Right lobe of liver (tissue), 6 donors: ENCODE measurements at regions not wholly inside any gene's neighbourhood (a gene's known extent, or its start where the extent isn't known, plus 50 kb on each side); places are given as distances from the start of the nearest gene placed in this dataset.

Source experiments
- ATAC-seq, 4 donors: fragments of 200-7000 bp; cut with Tn5 transposase; one replicate each; pipeline ENCODE4 v1.9.1; 2020; ENCODE audit warnings: mild to moderate bottlenecking in 4 of 4, moderate library complexity in 4 of 4
- DNase-seq, 3 donors: peaks; one replicate each; pipeline ENCODE4 v3.0.0-alpha.2; 2020
- H3K27ac ChIP-seq, 3 donors: fragments of 200-600 bp; one replicate each; pipeline ENCODE4 v1.8.0; 2022
- H3K27me3 ChIP-seq, 2 donors: fragments of 200-600 bp; one replicate each; pipeline ENCODE4 v1.8.0; 2022
- H3K36me3 ChIP-seq, 4 donors: fragments of 200-600 bp; sonication (generic) in 1 of 4; one replicate each; pipeline versions ENCODE4 v1.5.1 to v1.8.0; 2017 to 2022; ENCODE audit warnings: control low read depth in 1 of 4
- H3K4me1 ChIP-seq, 4 donors: fragments of 200-600 bp; sonication (generic) in 1 of 4; one replicate each; pipeline versions ENCODE4 v1.5.1 to v1.8.0; 2017 to 2022; ENCODE audit warnings: control low read depth in 1 of 4
- H3K4me3 ChIP-seq, 3 donors: fragments of 200-600 bp; one replicate each; pipeline ENCODE4 v1.8.0; 2022
- H3K9me3 ChIP-seq, 4 donors: fragments of 200-600 bp; sonication (generic) in 1 of 4; one replicate each; pipeline versions ENCODE4 v1.5.1 to v1.8.0; 2017 to 2022; ENCODE audit warnings: control low read depth in 1 of 4
- CTCF ChIP-seq, 4 donors: fragments of 200-600 bp in 3 of 4; fragments of 450-650 bp in 1 of 4; IDR thresholded peaks; one replicate each; pipeline versions ENCODE4 v1.5.1 to v1.8.0; 2016 to 2022; ENCODE audit warnings: antibody characterized with exemption in 4 of 4, mild to moderate bottlenecking in 2 of 4
- POLR2A ChIP-seq: fragments of 450-650 bp; IDR thresholded peaks from one replicate; pipeline ENCODE4 v1.6.1; 2017; ENCODE audit warnings: antibody characterized with exemption, mild to moderate bottlenecking
- WGBS: methylation state at CpG from one replicate; pipeline ENCODE4 v1.1.6; 2018; ENCODE audit warnings: low coverage, low lambda C conversion rate; ENCODE audit not compliant: insufficient coverage; ENCODE audit errors: missing lambda C conversion rate; 5-methylcytosine and 5-hydroxymethylcytosine counted together
- intact Hi-C, 2 donors: fragments of 100-400 bp; cut with DNase I; formaldehyde crosslinking; loops; one replicate each; pipeline versions ENCODE4 v1.11.2 to v1.14.1; 2022
- donor health status: DM: no; HTN: yes; CAD: no.
- donor health status: DM: no; HTN: no; CAD: no.
- donor health status: DM: no; HTN: no; CAD: no.
- donor health status: DM: no; HTN: yes; CAD: no.
- donor health status: DM: no; HTN: yes; CAD: no.

GRCh38 chr1:72885841-72886240 lies 603.5 kb upstream of the NEGR1 start:
- DNase-seq (no peak), ATAC-seq (no peak)
- Histone ChIP-seq H3K9me3 (no peaks in the 10 kb centered on the region), H3K27ac (no peak overlapping the region), H3K4me3 (no peak overlapping the region), H3K4me1 (no peaks in the 10 kb centered on the region), H3K36me3 (no peaks in the 10 kb centered on the region), H3K27me3 (no peaks in the 10 kb centered on the region)
- TF ChIP-seq POLR2A (no peak), CTCF (IDR thresholded peaks at IDR 0.05) (no peak)
- intact Hi-C loops = no loop called here
- 35% methylated on average over 1 of the region's 1 CpG for WGBS

- TF ChIP-seq CTCF (IDR thresholded peaks at IDR 0.05) (no peak), POLR2A (no peak)
- H3K36me3 ChIP-seq = no peaks in the 10 kb centered on the region
- no peaks in the 10 kb centered on the region for H3K27me3 ChIP-seq
- no peak for ATAC-seq
- H3K4me3 ChIP-seq = no peak overlapping the region
- no peak for DNase-seq
- WGBS = 16% methylated on average over 1 of the region's 1 CpG
- intact Hi-C loops = no loop called here
- no peaks in the 10 kb centered on the region for H3K4me1 ChIP-seq
- no peak overlapping the region for H3K27ac ChIP-seq
- H3K9me3 ChIP-seq = no peaks in the 10 kb centered on the region
These were observed 602.7 kb upstream of the NEGR1 start for GRCh38 chr1:72885017-72885416.

GRCh38 chr1:72869873-72870272 lies 587.5 kb upstream of the NEGR1 start:
- ATAC-seq (no peak), DNase-seq (no peak)
- TF ChIP-seq CTCF (IDR thresholded peaks at IDR 0.05) = no peak
- no peak for TF ChIP-seq POLR2A
- Histone ChIP-seq H3K36me3 (no peaks in the 10 kb centered on the region), H3K9me3 (no peaks in the 10 kb centered on the region), H3K4me1 (no peaks in the 10 kb centered on the region), H3K27ac (no peak overlapping the region), H3K27me3 (no peaks in the 10 kb centered on the region), H3K4me3 (no peak overlapping the region)
- intact Hi-C loops = no loop called here

GRCh38 chr1:72869441-72869840 lies 587.1 kb upstream of the NEGR1 start:
- ATAC-seq (no peak), DNase-seq (no peak)
- no peak overlapping the region for H3K4me3 ChIP-seq
- intact Hi-C loops = no loop called here
- no peaks in the 10 kb centered on the region for H3K9me3 ChIP-seq
- TF ChIP-seq CTCF (IDR thresholded peaks at IDR 0.05) (no peak), POLR2A (no peak)
- H3K27ac ChIP-seq = no peak overlapping the region
- no peaks in the 10 kb centered on the region for H3K27me3 ChIP-seq
- H3K36me3 ChIP-seq = no peaks in the 10 kb centered on the region
- no peaks in the 10 kb centered on the region for H3K4me1 ChIP-seq

GRCh38 chr1:72851597-72851996 lies 569.3 kb upstream of the NEGR1 start:
- no peak overlapping the region for H3K27ac ChIP-seq
- ATAC-seq (no peak), DNase-seq (no peak)
- no peaks in the 10 kb centered on the region for H3K4me1 ChIP-seq
- no peaks in the 10 kb centered on the region for H3K9me3 ChIP-seq
- intact Hi-C loops = no loop called here
- WGBS = 25% methylated on average over 4 of the region's 4 CpGs
- TF ChIP-seq CTCF (IDR thresholded peaks at IDR 0.05) (no peak), POLR2A (no peak)
- no peaks in the 10 kb centered on the region for H3K36me3 ChIP-seq
- no peak overlapping the region for H3K4me3 ChIP-seq
- no peaks in the 10 kb centered on the region for H3K27me3 ChIP-seq
